Loucy (cell line): ENCODE measurements at regions not wholly inside any gene's neighbourhood (a gene's known extent, or its start where the extent isn't known, plus 50 kb on each side); places are given as distances from the start of the nearest gene placed in this dataset.
"Not testable (repeated sequence)": the region's sequence is repeated elsewhere in the genome, so short reads cannot be mapped to it uniquely, and the experiment has no call there.

Experiments used
- H2AFZ ChIP-seq: fragments of 200-600 bp; sonication (generic); 2 replicates; pipeline ENCODE4 v1.6.0; 2016; ENCODE audit warnings: antibody characterized with exemption, mild to moderate bottlenecking, low read length, moderate library complexity
- H3F3A ChIP-seq: fragments of 200-600 bp; 2 replicates; pipeline ENCODE4 v1.6.0; 2016; ENCODE audit warnings: antibody characterized with exemption, low read depth, mild to moderate bottlenecking
- H3K27me3 ChIP-seq: fragments of 200-600 bp; sonication (generic); 2 replicates; pipeline ENCODE4 v1.6.1; 2014; ENCODE audit warnings: low read length, mild to moderate bottlenecking; ENCODE audit not compliant: insufficient read depth, poor library complexity, severe bottlenecking
- H3K36me3 ChIP-seq: fragments of 200-600 bp; sonication (generic); 2 replicates; pipeline ENCODE4 v1.6.1; 2016; ENCODE audit warnings: low read length; ENCODE audit not compliant: insufficient read depth
- H3K4me1 ChIP-seq: fragments of 200-600 bp; sonication (generic); 2 replicates; pipeline ENCODE4 v1.5.1; 2014; ENCODE audit warnings: low read length, mild to moderate bottlenecking; ENCODE audit not compliant: insufficient read depth, poor library complexity, severe bottlenecking
- H3K4me2 ChIP-seq: fragments of 200-600 bp; sonication (generic); 2 replicates; pipeline ENCODE4 v1.6.0; 2014; ENCODE audit warnings: antibody characterized with exemption, low read length, low read depth, mild to moderate bottlenecking; ENCODE audit not compliant: poor library complexity, severe bottlenecking
- H3K4me3 ChIP-seq: fragments of 200-600 bp; sonication (generic); 2 replicates; pipeline ENCODE4 v1.5.1; 2014; ENCODE audit warnings: low read length, mild to moderate bottlenecking, mixed read lengths; ENCODE audit not compliant: poor library complexity, severe bottlenecking
- H3K79me2 ChIP-seq: fragments of 200-600 bp; sonication (generic); 2 replicates; pipeline ENCODE4 v1.6.1; 2014; ENCODE audit warnings: low read length; ENCODE audit not compliant: insufficient read depth
- H3K9ac ChIP-seq: fragments of 200-600 bp; sonication (generic); 2 replicates; pipeline ENCODE4 v1.6.0; 2014; ENCODE audit warnings: mild to moderate bottlenecking, low read depth, low read length, moderate library complexity; ENCODE audit not compliant: poor library complexity, severe bottlenecking
- H3K9me2 ChIP-seq: fragments of 200-600 bp; sonication (generic); replicated peaks from 2 replicates; pipeline ENCODE4 v1.6.1; 2016; ENCODE audit warnings: low read depth, low read length, mixed read lengths
- H3K9me3 ChIP-seq: fragments of 200-600 bp; sonication (generic); 2 replicates; pipeline ENCODE4 v1.6.1; 2014; ENCODE audit warnings: mild to moderate bottlenecking, antibody characterized with exemption, low read length, low read depth; ENCODE audit not compliant: insufficient read depth
- H4K20me1 ChIP-seq: fragments of 200-600 bp; sonication (generic); 2 replicates; pipeline ENCODE4 v1.6.0; 2014; ENCODE audit warnings: antibody characterized with exemption, low read length, mild to moderate bottlenecking; ENCODE audit not compliant: insufficient read depth, poor library complexity, severe bottlenecking
- EZH2phosphoT487 ChIP-seq: fragments of 200-600 bp; IDR thresholded peaks from 2 replicates; pipeline ENCODE4 v1.6.1; 2018; ENCODE audit warnings: antibody characterized with exemption, mild to moderate bottlenecking, moderate library complexity, borderline replicate concordance
- TF ChIP-seq, protein P1 (sequence below): fragments of 200-600 bp; sonication (generic); conservative IDR thresholded peaks from 2 replicates; pipeline ENCODE4 v1.5.1; 2014; ENCODE audit warnings: mild to moderate bottlenecking, antibody characterized with exemption, low read length

- no peaks in the 10 kb centered on the region for H3K4me1 ChIP-seq
- H2AFZ ChIP-seq: no peak overlapping the region
- H3K79me2 ChIP-seq: no peaks in the 10 kb centered on the region
- no peaks in the 10 kb centered on the region for H3K27me3 ChIP-seq
- H3K4me3 ChIP-seq: no peak overlapping the region
- no peak overlapping the region for H3K4me2 ChIP-seq
- H4K20me1 ChIP-seq: no peaks in the 10 kb centered on the region
- no peak overlapping the region for H3K9ac ChIP-seq
- H3F3A ChIP-seq: no peaks in the 10 kb centered on the region
- no peaks in the 10 kb centered on the region for H3K9me3 ChIP-seq
- no peaks in the 10 kb centered on the region for H3K36me3 ChIP-seq
- H3K9me2 ChIP-seq: no peaks in the 10 kb centered on the region
- TF ChIP-seq, protein P1, sequence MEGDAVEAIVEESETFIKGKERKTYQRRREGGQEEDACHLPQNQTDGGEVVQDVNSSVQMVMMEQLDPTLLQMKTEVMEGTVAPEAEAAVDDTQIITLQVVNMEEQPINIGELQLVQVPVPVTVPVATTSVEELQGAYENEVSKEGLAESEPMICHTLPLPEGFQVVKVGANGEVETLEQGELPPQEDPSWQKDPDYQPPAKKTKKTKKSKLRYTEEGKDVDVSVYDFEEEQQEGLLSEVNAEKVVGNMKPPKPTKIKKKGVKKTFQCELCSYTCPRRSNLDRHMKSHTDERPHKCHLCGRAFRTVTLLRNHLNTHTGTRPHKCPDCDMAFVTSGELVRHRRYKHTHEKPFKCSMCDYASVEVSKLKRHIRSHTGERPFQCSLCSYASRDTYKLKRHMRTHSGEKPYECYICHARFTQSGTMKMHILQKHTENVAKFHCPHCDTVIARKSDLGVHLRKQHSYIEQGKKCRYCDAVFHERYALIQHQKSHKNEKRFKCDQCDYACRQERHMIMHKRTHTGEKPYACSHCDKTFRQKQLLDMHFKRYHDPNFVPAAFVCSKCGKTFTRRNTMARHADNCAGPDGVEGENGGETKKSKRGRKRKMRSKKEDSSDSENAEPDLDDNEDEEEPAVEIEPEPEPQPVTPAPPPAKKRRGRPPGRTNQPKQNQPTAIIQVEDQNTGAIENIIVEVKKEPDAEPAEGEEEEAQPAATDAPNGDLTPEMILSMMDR: no peak
- no peak for TF ChIP-seq EZH2phosphoT487
These were observed 57.3 kb upstream of the UBE2Q2 start for GRCh38 chr15:75785771-75786574.

DNA sequence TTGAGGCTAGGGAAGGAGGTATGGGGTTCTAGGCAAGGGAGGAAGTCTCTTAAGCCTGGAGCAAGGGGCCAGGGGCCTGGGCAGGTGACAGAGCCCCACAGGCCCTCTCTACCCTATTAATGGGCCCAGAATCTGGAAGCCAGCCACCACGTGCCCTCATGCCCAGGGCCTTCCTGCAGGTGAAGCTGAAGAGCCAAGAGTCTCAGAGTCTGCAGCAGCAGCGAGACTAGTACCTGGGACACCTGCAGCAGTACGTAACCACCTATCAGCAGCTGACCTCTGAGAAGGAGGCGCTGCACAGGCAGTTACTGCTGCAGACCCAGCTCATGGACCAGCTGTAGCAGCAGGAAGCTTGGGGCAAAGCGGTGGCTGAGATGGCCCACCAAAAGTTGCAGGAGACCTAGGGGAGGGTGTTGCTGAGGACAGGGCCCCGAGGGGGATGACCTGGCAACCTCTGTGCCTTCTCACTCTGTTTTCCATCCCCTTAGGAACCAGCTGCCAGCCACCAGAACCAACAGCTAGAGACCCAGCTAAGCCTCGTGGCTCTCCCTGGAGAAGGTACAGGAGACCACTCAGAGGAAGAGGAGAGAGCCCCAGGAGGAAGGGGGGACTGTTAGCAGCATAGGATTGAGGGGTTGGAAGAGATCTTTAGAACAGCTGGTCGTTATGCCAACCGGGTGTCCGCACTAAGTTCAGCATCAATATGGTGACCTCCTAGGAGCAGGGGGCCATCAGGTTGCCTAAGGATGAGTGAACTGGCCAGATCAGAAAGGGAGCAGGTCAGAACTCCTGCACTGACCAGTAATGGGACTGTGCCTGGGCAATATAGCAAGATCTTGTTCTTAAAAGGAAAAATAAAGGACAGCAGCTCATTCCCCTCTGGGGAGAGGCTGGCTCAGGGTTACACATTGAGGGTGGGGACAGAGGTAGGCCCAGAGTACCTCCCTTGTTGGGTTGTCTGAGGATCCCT lies 58.5 kb upstream of the UBE2Q2 start:
- not testable (repeated sequence) for H3K9me3 ChIP-seq, H3K79me2 ChIP-seq, H3K4me2 ChIP-seq, H3K9me2 ChIP-seq, H3K36me3 ChIP-seq, H2AFZ ChIP-seq, H3K27me3 ChIP-seq, H4K20me1 ChIP-seq, H3K4me1 ChIP-seq, H3K9ac ChIP-seq, H3K4me3 ChIP-seq, H3F3A ChIP-seq

DNA sequence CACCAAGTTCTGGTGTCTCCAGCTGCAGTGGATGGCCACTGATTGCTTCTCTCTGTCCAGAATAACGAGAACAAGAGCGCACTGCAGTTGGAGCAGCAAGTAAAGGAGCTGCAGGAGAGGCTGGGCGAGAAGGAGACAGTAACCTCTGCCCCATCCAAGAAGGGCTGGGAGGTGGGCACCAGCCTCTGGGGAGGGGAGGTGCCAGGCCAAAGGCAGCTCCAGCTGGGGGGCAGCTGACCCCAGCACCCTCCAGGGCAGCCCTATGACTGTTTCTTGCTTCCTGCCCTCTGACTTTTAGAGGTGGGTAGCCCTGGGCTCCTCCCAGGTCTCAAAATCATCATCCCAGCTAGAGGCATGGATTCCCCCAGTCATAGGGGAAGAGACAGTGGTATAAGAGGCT lies 59.7 kb upstream of the UBE2Q2 start:
- not testable (repeated sequence) for H3K9ac ChIP-seq, H3K4me1 ChIP-seq, H3K4me3 ChIP-seq, H2AFZ ChIP-seq, H4K20me1 ChIP-seq, H3K9me2 ChIP-seq, H3K79me2 ChIP-seq, H3K27me3 ChIP-seq, H3F3A ChIP-seq, H3K36me3 ChIP-seq, H3K4me2 ChIP-seq, H3K9me3 ChIP-seq

DNA sequence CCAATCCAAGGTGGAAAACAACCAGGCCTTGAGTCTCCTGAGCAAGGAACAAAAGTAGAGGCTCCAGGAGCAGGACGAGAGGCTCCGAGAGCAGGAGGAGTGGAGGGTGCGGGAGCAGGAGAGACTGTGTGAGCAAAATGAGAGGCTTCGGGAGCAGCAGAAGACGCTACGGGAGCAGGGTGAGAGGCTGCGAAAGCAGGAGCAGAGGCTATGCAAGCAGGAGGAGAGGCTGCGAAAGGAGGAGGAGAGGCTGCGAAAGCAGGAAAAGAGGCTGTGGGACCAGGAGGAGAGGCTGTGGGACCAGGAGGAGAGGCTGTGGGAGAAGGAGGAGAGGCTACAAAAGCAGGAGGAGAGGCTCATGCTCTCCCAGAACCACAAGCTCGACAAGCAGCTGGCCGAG lies 60.3 kb upstream of the UBE2Q2 start:
- no peak overlapping the region for H3K9ac ChIP-seq
- H3K9me2 ChIP-seq: no peaks in the 10 kb centered on the region
- no peaks in the 10 kb centered on the region for H4K20me1 ChIP-seq
- no peaks in the 10 kb centered on the region for H3K27me3 ChIP-seq
- no peak overlapping the region for H3K4me3 ChIP-seq
- H3K36me3 ChIP-seq: no peaks in the 10 kb centered on the region
- H3K4me2 ChIP-seq: no peak overlapping the region
- TF ChIP-seq EZH2phosphoT487: no peak
- TF ChIP-seq, protein P1: no peak
- H3K4me1 ChIP-seq: peaks cover 4% of the 10 kb centered on the region
- no peaks in the 10 kb centered on the region for H3K79me2 ChIP-seq
- no peaks in the 10 kb centered on the region for H3F3A ChIP-seq
- no peaks in the 10 kb centered on the region for H3K9me3 ChIP-seq
- no peak overlapping the region for H2AFZ ChIP-seq

DNA sequence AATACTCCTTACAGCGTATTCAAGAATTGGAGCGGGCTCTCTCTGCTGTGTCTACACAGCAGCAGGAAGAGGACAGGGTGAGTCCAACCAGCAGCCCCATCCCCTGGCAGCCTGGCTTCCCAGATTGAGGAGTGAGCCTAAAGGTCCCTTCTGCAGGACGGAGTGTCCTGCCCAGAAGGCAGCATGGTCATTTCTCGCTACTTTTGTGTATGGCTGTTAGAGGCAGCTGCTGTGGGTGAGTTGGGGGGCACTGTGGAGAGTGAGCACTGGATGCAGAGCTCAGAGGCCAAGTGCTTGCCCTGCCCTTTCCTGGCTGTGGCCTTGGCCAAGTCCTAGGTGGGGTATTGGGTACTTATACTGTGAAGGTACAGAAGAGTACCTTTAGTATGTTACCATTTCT lies 62.3 kb upstream of the UBE2Q2 start:
- not testable (repeated sequence) for H3K4me3 ChIP-seq, H3K9ac ChIP-seq, H3K79me2 ChIP-seq, H3K36me3 ChIP-seq, H2AFZ ChIP-seq, H3K9me3 ChIP-seq, H3K4me2 ChIP-seq, H3K9me2 ChIP-seq, H4K20me1 ChIP-seq, H3K27me3 ChIP-seq, H3F3A ChIP-seq
- H3K4me1 ChIP-seq: peaks cover 11% of the 10 kb centered on the region
